ENCODE measurements at regions not wholly inside any gene's neighbourhood (a gene's known extent, or its start where the extent isn't known, plus 50 kb on each side); places are given as distances from the start of the nearest gene placed in this dataset.

GRCh38 chr1:199295107-199295506, 656.3 kb downstream of the PTPRC start:
- no peak overlapping the region for H3K4me3 ChIP-seq (ENCODE audit: low read depth, low read length)
- ChIA-PET POLR2A (no interaction called here), CTCF (no interaction called here)
- no peak for DNase-seq (ENCODE audit: low read depth, low spot score)
- TF ChIP-seq, protein P1, sequence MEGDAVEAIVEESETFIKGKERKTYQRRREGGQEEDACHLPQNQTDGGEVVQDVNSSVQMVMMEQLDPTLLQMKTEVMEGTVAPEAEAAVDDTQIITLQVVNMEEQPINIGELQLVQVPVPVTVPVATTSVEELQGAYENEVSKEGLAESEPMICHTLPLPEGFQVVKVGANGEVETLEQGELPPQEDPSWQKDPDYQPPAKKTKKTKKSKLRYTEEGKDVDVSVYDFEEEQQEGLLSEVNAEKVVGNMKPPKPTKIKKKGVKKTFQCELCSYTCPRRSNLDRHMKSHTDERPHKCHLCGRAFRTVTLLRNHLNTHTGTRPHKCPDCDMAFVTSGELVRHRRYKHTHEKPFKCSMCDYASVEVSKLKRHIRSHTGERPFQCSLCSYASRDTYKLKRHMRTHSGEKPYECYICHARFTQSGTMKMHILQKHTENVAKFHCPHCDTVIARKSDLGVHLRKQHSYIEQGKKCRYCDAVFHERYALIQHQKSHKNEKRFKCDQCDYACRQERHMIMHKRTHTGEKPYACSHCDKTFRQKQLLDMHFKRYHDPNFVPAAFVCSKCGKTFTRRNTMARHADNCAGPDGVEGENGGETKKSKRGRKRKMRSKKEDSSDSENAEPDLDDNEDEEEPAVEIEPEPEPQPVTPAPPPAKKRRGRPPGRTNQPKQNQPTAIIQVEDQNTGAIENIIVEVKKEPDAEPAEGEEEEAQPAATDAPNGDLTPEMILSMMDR (IDR thresholded peaks at IDR 0.05; ENCODE audit: insufficient read depth, low read length, missing control alignments), result no peak

- POLR2A ChIA-PET, result no interaction called here
Observed at GRCh38 chr1:199297174-199297573, 658.3 kb downstream of the PTPRC start.

DNA sequence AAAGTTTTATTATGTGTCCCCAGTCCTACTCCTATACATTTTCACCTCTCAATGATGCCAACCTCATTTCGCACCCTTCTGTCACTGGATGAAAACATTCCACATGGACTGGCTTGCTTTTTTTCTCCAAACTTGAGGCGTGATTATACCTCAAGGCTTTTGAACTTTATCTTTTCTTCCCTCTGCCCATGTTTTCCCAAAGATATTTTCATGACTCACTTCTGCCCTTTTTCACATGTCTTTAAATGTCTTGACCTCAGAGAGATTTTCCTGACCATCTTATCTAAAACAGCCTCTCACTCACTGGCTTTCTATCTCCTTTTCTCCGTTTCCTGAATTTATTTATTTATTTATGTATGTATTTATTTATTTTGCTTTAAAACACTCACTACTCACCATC, 659.0 kb downstream of the PTPRC start:
- ChIA-PET POLR2A (no interaction called here), CTCF (no interaction called here)
- H3K4me3 ChIP-seq (ENCODE audit: low read depth, low read length), result no peak overlapping the region
- TF ChIP-seq, protein P1 (IDR thresholded peaks at IDR 0.05; ENCODE audit: insufficient read depth, low read length, missing control alignments), result no peak
- DNase-seq (ENCODE audit: low read depth, low spot score), result no peak

More at GRCh38 chr1:199297174-199297573, 658.3 kb downstream of the PTPRC start:
- CTCF ChIA-PET, result no interaction called here
- DNase-seq (ENCODE audit: low read depth, low spot score), result no peak
- H3K4me3 ChIP-seq (ENCODE audit: low read depth, low read length), result no peak overlapping the region
- TF ChIP-seq, protein P1 (IDR thresholded peaks at IDR 0.05; ENCODE audit: insufficient read depth, low read length, missing control alignments), result no peak

GRCh38 chr1:199298825-199299224, 660.0 kb downstream of the PTPRC start:
- TF ChIP-seq, protein P1 (IDR thresholded peaks at IDR 0.05; ENCODE audit: insufficient read depth, low read length, missing control alignments), result no peak
- ChIA-PET CTCF (no interaction called here), POLR2A (no interaction called here)
- no peak overlapping the region for H3K4me3 ChIP-seq (ENCODE audit: low read depth, low read length)
- DNase-seq (ENCODE audit: low read depth, low spot score), result no peak

DNA sequence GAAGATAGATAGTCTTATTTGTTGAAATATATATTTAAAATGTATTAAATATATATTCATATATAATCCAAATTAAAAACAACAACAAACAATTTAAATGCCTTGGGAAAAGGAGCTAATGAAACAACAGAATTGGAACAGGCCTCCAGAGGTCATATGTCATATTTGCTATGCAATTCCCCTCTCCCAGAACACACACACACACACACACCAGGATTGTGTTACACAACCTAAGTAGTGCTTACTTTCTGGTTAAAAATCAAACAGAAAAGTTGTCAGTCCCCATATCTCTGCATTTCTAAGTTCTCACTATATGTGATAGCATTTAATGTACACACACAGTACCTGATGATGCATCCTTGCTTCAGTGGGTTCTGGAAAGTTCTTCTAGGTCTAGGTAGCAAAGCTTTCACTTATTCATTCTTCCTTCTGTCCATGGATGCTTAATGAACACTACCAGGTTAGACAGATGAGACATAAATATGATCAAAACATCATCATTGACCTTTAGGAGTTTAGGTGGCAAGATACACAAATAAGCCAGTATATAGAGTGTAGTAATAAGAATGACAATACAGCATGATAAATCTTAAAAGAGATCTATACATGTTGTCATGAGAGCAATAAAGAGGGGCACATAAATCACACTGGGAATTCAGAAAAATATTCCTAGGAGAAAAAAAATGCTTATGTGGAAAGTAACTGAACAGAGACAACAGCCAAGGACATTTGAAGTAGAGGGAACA, 662.8 kb downstream of the PTPRC start:
- ChIA-PET CTCF (no interaction called here), POLR2A (no interaction called here)
- H3K4me3 ChIP-seq (ENCODE audit: low read depth, low read length), result no peak overlapping the region
- no peak for DNase-seq (ENCODE audit: low read depth, low spot score)
- TF ChIP-seq, protein P1 (IDR thresholded peaks at IDR 0.05; ENCODE audit: insufficient read depth, low read length, missing control alignments), result no peak

- no peak for DNase-seq (ENCODE audit: low read depth, low spot score)
- ChIA-PET POLR2A (no interaction called here), CTCF (no interaction called here)
- no peak overlapping the region for H3K4me3 ChIP-seq (ENCODE audit: low read depth, low read length)
- TF ChIP-seq, protein P1 (IDR thresholded peaks at IDR 0.05; ENCODE audit: insufficient read depth, low read length, missing control alignments), result no peak
Observed at GRCh38 chr1:199302554-199302953, 663.7 kb downstream of the PTPRC start.

All from AG04449 (cell line).